GM13977 (cell line): ENCODE measurements at regions not wholly inside any gene's neighbourhood (a gene's known extent, or its start where the extent isn't known, plus 50 kb on each side); places are given as distances from the start of the nearest gene placed in this dataset.

Source experiments
- DNase-seq: peaks from one replicate; pipeline ENCODE4 v3.0.0; 2012; ENCODE audit warnings: low spot score
- CTCF ChIP-seq: IDR thresholded peaks from 2 replicates; pipeline ENCODE4 v1.5.1; 2012; ENCODE audit warnings: mild to moderate bottlenecking, control low read depth; ENCODE audit not compliant: insufficient read depth; ENCODE audit errors: extremely low read depth, missing control alignments
- in situ Hi-C: fragments of 300-500 bp; cut with MboI; formaldehyde crosslinking; loops from one replicate; pipeline ENCODE4 v1.12.0; 2022; ENCODE audit warnings: low sequenced_read_pairs, low pct_unique_long_range_greater_than_20kb, mixed read lengths, inconsistent platforms; ENCODE audit not compliant: unreplicated experiment

DNA sequence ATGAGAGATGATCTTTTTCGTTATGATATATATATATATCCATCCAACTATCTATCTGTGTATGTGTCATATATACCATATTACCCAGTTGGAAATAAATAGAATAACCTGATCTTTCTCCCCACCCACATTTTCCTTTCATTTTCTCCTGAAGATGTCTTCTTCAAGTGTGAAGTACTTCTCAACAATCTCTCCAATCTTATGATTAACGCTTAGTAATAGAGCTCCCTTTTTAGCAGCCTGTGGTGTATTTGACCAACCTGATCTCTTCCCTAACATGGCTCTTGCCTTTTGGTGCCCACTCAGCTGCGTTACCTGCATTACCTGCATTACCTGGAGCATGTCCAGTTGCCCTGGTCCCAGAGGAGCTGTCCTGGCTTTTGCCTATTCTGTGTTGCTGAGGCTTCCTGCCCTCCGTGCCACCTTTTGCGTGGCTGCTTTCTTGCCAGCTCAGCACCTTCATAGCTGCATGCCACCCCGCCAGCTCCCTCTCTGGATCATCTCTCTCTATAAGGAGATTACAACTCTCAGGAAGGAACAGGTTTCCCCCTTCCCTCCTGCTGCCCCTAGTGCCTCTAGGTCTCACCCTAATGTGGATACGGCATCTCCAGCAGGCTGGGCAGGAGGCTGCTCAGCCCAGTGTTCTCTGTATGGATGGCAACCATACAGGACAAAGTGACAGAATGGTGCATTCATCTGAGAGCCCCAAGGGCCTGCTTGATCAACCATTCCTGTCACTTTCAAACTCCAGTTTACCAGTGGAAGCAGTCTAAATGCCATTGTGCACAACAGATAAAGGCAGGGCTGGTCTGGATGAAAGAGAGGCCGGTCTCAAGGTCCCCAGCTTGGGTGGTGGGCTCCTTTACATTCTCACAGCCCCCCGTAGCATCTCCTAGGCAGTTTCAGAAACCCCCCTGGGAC, 126.7 kb downstream of the GADD45G start:
- DNase-seq, result no peak
- no peak for TF ChIP-seq CTCF
- in situ Hi-C loops, result no loop called here

- DNase-seq, result no peak
- in situ Hi-C loops, result no loop called here
- no peak for TF ChIP-seq CTCF
These were observed 127.6 kb downstream of the GADD45G start for GRCh38 chr9:89732295-89732938.

DNA sequence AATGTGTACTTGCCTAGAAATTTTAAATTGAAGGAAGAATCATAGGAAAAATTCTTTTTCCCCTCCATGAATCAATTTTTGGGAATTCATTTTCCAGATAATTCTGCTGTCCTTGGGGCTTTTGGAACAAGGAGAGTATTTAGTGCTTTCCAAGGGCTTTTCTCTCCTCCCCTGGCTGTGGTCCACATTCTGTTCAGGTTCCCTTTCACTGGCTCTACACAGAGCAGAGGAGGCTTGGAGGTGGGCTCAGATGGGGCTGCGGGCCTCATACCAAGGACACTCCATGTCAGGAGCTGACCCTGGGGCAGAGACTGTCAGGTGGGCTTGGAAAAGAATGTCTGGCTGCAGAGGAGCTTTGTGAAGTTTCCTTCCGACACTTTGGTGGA, 128.1 kb downstream of the GADD45G start:
- in situ Hi-C loops, result no loop called here
- DNase-seq, result no peak
- no peak for TF ChIP-seq CTCF

GRCh38 chr9:89734600-89735041, 129.8 kb downstream of the GADD45G start:
- in situ Hi-C loops, result no loop called here
- no peak for DNase-seq
- TF ChIP-seq CTCF, result no peak

GRCh38 chr9:89738137-89738932, 133.5 kb downstream of the GADD45G start:
- in situ Hi-C loops, result no loop called here
- TF ChIP-seq CTCF, result no peak
- no peak for DNase-seq

DNA sequence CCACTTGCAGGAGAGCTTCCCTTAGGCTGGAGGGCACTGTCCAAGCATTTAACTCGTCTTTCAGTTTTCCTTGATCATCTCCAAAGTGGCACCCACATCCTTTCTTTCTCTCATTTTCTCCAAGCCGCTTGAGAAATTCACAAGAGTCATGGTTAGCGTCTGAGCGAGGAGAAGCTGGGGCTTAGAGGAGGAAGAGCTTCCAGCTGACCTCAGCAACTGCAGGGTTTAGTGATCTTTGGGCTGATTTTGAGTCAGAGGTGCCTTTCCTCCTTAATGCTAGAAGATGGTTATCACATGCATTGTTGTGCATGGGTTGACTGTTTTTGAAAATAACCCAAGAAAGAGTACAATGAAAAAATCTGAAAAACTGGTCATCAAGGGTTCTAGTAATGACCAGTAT, 134.7 kb downstream of the GADD45G start:
- DNase-seq, result peak; percentile 43
- in situ Hi-C loops, result no loop called here
- TF ChIP-seq CTCF, result no peak
